ENCODE measurements at regions not wholly inside any gene's neighbourhood (a gene's known extent, or its start where the extent isn't known, plus 50 kb on each side); places are given as distances from the start of the nearest gene placed in this dataset.

DNA sequence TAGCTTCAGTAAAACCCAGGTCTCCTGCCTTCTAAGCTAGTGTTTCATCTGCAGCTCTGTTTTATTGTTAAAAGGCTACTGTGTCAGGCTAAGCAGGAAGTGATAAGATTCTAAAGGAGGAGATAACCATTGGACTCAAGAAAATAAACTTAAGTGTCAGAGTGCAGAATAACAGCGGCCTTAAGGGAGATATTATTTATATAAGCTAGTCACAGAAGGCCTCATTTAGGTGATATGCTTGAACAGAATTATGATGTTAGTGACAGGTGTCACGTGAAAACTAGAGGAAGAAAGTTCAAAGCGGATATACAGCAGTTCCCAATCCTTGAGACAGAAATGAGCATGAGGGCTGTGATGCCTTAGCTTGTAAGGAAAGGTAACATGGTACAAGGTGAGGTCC, 373.4 kb downstream of the FOXG1 start:
- DNase-seq = no peak

DNA sequence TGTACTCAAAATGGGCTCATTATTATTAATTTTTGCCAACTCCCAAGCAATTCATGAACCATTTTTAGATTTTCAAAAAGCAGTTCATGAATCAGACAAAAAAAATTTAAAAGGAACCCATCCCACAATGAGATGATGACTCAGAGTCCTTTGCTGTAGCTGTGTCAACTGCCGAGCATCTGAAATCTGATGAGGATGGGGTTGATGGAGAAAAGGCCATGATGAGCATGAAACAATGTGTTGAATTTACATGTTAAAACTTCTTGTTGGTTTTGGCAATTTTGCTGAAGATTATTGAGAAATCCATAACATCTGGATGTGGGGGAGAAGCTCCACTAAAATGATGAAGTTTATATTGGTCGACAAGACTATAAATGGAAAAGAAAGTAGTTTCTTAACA, 378.0 kb downstream of the FOXG1 start:
- no peak for DNase-seq

DNA sequence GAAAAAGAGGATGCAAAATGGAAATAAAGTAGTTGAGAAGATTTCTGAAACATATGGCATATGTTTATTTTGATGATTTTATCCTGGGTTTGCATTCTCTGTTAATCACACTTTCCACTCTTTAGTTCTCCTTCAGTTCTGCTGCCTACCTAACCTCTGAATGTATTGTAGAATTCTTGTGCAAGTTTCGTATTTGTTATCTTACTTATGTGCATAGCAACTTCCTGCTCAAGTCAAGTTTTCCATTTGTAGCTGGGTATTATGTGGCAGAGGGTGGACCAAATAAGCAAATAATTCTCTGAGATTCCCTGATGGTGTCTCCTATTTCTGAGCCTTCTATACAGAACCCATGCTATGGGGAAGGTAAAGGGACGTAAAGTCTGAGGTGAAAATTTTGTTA, 381.6 kb downstream of the FOXG1 start:
- DNase-seq = no peak

DNA sequence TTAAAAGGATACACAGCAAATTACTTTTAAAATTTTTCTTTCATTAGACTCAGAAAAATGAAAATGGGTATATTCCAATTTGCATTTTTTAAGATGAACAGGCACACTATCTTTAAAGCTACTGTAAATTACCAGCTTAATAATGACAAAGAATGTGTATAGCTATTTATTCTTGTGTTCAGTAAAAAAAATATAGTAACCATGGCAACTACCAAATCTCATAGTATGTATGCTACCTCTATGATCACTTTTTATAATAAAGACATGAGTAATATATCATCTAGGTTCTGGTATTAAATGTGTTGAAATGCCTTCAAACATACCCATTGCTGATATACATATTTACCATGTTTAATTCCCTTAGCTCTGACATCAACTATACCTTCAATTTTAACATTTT, 383.2 kb downstream of the FOXG1 start:
- DNase-seq = no peak

DNA sequence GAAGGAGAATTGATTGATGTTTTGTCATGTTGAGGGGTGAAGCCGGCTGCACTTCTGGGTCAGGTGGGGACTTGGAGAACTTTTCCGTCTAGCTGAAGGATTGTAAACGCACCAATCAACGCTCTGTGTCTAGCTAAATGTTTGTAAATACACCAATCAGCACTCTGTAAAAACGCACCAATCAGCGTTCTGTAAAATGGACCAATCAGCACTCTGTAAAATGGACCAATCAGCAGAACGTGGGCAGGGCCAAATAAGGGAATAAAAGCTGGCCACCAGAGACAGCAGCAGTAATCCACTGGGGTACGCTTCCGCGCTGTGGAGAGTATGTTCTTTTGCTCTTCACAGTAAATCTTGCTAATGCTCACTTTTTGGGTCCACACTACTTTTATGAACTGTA, 384.1 kb downstream of the FOXG1 start:
- no peak for DNase-seq

DNA sequence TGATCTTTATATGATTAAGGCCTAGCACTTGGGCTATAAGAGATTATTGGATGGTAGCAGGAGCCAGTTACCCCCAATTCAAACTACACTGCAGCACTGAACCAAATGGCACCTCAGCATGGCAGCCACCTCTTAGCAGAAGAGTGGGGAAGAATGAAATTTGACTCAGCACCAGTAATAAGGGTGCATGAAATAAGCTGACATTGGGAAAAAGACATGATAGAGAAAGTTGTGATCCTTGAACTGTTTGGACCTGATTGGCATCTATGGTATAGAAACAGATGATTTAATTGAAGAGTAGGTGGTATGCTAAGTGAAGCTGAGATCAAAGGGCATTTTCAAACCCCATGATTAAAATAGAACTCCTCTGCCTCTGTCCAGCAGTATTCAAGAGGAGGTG, 389.5 kb downstream of the FOXG1 start:
- DNase-seq = no peak

DNA sequence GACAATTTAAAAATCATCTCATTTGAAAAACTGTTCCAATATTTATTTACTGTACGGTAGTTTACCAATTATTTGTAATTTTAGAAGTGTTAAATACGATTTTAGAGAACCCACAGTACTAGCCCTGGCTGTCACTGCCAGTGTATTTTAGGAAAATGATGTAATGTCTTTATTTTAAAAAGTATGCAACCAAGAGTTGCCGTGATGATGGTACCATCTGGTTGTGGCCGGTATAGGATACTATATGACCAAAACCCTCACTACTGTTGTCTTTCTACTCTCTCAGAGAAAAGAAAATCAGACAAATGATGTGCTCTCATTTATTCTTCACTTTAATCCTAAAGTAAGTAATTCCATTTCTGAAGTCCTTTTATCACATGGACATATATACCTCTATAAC, 395.0 kb downstream of the FOXG1 start:
- no peak for DNase-seq

DNA sequence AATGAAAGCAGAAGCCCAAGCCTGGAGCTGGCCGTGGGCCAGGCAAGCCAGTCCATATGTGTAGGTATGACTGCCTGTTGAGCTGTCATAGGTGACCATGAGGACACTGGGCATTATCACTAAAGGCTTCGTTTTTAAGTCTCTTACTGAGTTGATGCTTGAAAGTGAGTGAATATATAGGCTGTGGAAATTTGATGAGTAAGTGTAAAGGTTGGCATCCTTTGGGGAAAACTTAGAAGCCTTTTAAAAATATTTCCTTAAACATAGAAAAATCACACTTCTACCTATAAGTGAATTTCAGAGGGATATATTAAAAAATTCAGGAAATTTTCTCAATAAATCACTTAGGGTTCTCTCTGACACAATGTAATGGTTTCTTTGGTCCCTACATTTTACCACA, 396.5 kb downstream of the FOXG1 start:
- DNase-seq = no peak

DNA sequence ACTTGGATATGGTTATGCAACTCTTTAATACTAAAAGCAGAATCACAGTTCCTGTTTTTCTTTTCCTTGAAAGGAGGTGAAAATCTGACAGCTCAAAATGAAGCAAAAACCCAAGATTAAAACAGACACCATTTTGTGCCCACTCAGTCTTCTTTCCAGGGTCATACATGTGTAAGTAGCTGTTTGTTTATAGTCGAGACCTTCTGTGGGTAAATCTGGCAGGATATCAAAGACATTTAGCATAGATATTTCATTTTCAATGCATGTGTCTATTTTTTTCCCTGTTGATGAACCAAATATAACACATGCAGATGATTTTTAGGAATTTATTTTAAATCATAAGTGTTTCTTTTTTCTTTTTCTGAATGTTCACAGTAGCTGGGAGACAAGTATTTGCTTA, 398.8 kb downstream of the FOXG1 start:
- DNase-seq = no peak

DNA sequence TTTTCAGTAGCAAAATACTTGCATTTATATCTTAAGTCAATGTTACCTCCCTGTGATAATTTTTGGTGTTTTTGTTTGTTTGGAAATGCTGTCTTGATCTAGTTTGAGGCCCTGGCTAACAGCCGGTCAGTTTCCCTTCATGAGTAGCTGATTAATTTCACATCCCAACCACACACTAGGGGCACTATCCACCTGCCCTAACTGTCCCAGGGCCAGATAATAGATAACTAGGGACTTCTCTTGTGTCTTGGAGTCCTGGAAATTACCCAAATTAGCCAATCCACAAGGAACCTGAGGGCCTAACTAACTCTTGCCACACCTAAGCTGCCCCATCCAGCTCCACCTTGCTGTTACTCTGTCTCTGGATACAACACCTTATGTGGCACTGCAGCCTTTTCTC, 399.9 kb downstream of the FOXG1 start:
- no peak for DNase-seq

DNA sequence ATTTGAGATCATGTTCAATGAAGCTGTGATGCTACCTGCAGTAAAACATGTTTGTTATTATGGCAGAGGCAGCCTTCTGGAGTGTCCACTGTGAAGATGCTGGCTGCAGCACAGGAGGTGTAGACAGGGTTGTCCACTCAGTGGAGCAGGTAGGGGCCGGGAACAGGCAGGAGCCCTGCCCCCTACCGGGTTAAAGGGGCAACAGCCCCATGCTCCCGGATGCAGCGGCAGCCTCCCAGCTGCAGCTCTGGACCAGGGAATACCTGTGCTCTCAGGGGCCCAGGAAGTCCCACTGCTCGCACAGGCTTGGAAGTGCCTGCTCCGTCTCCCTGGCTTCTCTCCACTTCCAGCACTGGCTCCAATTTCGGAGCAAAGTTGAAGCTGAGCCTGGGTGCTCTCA, 401.6 kb downstream of the FOXG1 start:
- no peak for DNase-seq

DNA sequence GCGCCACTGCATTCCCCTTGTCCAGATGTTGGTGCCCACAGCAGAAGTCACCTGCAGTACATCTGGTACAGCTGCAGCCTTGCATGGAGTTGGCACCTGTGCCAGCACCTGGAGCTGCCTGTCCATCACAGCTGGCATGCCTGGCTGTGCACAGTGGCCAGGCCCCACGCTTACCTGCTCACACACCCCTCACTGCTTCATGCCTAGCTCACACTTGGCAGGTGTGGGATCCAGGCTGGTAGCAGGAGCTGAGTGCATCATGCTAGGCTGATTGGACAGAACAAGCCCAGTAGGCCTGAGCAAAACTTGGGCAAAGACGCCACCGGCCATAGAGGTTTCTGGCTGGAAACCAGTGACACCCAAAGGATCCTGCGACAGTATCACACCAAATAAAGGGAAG, 402.8 kb downstream of the FOXG1 start:
- no peak for DNase-seq

DNA sequence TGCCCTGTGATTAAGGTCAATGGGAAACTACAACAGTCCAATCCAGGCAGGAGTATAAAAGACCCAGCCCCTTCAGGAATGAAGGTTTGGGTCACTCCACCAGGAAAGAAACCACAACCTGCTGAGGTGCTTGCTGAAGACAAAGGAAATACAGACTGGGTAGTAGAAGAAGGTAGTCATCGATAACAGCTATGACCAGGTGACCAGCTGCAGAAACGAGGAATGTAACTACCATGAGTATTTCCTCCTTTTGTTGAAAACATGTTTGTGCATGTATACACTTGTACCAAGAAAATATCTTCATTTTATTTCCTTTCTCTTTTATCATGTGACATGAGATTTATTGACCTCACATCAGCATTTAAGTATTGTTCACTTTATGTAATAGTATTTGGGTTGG, 409.1 kb downstream of the FOXG1 start:
- no peak for DNase-seq

DNA sequence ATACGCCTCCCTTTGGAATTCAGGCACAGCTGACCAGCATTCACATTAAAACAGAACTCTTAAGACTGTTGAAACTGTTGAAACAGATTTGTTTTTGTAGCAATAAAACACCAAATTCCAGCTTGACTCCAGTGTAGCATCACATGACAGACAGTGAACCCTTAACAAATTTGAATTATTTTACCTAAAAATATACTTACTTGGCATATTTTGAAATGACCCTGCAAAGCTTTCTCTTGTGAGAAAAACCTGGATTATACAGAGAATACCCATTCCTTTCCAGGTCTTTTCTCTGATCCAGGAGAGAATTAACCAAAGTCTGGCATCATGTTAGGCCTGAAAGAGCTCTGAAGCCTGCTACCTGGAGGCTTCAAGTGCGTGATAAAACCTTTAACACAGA, 410.3 kb downstream of the FOXG1 start:
- DNase-seq = no peak

DNA sequence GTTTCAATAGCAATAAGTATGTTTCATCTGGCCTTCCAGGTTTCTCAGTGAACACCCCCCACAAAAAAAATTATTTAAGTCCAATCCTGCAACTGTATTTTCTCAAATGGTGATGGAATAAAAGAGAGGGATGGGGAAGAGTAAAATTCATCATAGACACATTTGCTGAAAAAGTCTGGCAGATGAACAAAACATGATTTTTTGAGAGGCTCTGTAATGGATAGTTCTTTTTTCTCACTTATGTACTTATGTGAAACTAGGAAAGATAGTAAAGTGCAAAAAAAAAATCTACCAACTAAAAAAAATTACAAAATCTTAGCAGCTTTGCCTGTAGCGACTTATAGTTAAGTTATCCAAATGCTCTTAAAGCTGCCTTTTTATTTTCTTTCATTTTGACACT, 412.4 kb downstream of the FOXG1 start:
- no peak for DNase-seq

DNA sequence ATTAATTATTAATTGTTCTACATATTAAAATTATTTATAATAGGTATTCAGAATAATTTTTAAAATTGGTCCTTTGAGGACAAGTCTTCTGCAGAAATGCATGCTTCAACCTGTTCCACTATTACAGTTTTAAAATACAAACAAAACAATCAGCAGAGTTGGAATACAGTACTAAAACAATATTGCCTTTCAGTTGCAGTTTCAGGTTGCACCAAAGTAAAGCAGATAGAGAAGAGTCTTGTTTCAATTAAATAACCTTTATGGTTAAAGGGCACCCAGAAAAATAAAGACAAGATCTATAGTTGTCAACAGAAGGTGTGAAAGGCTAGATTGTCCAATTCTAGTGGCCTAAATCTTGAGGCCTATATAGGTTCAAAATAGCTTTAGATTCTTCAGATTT, 424.5 kb downstream of the FOXG1 start:
- DNase-seq = no peak

DNA sequence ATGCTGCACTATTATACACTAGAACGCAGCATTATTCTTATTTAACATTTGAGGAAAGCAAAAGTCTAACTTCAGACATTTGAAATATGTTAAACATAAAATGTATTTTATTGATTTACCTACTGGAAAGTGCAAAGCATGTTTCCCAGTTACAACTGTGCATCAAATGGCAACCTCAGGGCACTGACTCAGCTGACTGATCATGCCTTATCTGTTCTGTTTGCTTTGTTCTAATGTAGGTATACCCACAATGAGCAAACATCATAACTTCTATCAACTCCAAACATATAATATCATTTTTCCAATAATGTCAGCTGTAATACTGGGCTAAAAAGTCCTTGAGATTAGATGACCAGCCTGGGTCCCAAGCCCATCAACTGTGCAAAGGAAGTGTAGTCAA, 431.0 kb downstream of the FOXG1 start:
- DNase-seq = no peak

DNA sequence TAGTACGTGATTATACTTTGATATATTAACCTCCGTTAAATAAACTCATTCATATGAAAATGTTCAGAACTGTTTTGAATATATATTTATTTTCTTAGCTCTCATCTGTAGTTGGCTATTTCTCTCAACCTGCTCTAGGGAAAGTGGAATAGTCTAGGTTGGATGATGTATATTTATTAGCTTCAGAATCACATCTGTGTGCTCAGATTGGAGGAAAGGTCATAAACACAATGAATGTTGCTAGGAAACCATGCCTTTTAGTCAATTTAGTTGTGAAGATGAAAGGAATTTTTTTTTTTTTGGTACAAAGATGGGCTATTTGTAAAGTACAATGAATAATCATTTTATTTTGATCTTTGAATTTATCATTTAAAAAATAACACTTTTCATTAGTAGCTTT, 439.1 kb downstream of the FOXG1 start:
- no peak for DNase-seq

DNA sequence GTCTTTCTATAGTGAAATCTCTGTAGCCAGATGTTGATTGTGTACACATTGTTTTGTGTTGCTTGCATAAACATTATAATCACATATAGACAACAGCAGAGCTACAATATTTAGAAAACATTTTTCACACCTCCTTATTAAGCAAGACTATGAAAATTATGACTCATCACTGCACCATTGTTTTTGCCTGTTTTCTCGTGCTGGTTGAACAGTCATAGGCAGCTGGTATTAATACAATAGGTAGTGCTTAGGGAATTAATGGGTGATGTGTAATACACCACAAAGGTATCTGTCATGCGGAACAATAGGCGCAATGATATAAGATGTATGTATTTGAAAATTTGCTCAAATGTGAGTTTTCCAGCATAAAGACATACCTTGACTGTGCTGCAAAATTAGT, 449.3 kb downstream of the FOXG1 start:
- DNase-seq = peak in 1 of 2 experiments; percentile 79

DNA sequence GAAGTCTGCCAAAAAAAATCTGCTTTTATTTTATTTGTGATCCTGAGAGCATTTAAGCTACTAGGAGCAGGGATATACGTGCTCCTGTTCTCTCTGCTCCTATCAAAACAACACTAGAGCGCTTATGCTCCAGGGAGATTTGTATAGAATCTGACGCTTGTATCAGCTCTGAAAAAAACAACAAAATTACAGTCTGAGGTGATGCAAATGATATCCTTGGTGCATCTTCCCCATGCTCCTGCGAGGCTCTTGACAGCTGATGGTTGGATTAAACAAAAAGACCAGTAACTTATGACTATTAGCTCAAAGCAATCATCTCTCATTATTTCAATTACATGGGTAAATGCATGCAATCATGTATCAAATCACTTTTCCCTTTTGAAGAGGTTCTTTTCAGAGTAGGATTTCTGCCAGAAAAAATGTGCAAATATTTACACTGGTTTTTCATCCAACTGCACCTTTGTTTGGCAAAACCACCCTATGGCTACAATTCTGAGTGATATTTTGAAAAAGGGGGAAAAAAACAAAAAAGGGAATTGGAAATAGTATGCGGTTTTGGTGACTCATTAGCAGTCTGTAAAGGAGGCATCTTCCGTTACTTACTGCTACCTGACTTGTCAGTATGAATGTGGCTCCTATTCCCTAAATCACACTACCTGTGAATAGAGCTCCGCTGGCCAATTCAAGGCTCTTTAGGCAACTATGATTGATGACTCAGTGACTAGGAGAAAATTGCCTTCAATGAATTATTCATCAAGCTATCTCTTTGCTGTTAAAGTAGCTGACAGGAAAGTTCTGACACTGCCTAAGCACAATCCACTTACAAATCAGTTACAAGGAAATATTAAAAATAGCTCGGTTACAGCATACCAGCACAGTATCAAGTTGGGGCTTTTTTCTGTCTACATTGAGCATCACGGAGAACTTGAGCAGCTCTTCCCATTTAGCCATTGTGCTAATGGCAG, 450.0 kb downstream of the FOXG1 start:
- peak; percentile 98 to 99 for DNase-seq

DNA sequence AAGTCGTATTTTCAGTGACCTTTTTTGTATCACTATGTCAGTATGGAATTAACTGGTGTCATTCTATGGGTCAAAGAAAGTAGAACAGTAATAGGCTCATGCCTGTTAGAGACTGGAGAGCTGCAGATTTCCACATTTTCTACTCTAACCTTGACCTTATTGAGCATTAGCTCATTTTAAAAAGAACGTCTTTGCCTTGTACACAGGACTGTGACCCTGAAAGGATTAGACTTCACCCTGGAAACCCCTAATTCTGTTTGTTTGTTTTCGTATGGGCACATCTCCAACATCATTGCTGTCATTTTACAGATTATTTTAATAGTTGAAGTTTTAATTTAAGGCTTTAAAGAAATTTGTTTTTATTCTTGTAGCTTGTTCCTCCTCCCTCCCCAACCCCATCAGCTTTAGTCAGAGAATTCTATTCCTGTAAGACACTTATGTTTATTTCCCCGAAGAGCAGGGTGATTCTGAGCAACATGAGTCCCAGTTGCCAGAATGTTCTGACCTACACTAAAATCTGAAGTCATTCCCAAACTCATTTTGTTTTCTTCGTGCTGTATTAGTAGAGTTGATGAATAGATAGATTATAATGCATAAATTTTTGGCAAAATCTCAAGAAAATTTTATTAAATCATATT, 451.3 kb downstream of the FOXG1 start:
- no peak for DNase-seq

DNA sequence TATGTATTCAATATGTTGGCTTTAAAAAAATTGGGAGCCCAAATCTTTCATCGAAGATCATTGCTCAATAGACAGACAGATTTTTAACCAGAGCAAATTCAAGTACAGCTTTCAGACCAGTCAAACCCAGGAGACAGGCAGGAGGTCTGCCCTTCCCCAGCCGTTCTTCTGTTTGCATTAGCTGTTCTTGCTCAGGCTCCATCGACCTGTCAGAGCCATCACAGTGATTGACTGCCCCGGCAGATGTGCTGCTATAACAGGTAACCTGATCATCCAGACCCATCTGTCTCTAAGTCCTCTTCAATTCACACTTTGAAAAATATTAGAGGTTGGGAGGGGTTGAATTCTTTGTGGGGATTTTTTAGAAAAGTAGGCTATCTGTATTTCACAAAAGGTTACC, 453.5 kb downstream of the FOXG1 start:
- no peak for DNase-seq

DNA sequence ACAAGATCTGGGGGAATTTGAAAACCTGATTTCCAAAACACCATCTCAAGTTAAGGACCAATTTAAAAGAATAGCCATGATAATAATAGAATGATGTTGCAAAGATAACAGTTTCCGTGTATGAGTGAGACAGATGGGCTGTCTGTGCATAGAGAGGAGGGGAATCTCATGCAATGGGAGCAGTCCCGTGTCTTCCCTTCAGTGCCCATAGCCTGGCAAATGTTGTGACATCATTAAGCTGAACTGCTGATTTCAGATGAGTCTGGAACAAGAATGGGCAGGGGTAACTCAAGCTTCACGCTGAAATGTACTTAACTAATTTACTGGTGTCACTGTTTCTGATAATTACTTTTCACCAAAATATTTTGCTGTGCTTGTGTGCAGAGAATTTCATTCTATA, 454.0 kb downstream of the FOXG1 start:
- no peak for DNase-seq

DNA sequence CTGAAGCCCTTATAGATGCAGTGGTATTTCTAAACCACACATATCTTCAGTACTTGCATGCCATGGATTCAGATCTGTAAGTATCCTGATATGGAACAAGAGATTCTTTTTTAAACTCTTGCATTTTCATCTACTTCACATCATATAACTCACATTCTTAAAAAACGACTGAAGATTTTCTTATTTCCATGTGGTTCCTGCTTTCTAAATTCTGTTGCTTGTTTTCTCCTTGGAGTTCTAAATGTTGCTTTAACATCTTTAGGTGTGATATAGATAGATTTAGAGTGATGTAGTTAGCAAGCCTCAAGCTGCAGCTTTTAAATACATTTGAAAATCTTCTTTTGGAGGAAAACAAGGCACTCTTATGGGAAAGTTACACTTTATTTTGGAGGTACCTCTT, 455.4 kb downstream of the FOXG1 start:
- DNase-seq = no peak
